ENCODE measurements at regions not wholly inside any gene's neighbourhood (a gene's known extent, or its start where the extent isn't known, plus 50 kb on each side); places are given as distances from the start of the nearest gene placed in this dataset.

DNA sequence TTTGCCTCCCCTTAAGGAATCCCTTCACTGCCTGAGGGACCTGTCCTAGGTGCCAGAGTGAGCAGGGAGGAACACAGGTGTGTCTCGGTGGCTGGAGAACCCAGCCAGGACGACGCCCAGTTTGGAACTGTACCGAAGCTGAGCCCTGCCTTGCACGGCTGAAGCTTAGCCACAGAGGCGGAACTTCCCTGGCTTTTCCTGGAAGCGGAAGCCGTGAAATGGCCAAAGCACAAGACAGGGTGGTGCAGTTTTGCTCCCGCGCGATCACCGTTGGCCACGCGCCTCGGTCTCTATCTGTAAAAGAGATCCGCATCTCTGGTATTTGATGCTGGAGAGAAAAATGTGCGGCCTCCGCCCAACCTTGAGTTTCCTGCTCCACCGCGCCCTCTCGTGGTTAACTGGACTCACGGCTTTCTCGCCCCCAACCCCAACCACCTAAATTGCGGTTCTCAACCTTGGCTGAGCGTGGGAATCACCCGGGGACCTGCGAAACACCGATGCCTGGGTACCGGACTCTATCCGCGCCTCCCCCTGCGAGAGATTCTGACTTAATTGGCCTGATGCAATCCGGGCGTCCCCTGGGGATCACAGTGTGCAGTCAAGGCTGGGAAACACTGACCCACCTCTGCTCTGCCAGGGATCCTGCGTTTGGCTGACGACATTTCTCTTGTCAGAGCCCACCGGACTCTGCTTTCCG, 70.7 kb upstream of the ABHD2 start (continued):
- TF ChIP-seq, protein P1, sequence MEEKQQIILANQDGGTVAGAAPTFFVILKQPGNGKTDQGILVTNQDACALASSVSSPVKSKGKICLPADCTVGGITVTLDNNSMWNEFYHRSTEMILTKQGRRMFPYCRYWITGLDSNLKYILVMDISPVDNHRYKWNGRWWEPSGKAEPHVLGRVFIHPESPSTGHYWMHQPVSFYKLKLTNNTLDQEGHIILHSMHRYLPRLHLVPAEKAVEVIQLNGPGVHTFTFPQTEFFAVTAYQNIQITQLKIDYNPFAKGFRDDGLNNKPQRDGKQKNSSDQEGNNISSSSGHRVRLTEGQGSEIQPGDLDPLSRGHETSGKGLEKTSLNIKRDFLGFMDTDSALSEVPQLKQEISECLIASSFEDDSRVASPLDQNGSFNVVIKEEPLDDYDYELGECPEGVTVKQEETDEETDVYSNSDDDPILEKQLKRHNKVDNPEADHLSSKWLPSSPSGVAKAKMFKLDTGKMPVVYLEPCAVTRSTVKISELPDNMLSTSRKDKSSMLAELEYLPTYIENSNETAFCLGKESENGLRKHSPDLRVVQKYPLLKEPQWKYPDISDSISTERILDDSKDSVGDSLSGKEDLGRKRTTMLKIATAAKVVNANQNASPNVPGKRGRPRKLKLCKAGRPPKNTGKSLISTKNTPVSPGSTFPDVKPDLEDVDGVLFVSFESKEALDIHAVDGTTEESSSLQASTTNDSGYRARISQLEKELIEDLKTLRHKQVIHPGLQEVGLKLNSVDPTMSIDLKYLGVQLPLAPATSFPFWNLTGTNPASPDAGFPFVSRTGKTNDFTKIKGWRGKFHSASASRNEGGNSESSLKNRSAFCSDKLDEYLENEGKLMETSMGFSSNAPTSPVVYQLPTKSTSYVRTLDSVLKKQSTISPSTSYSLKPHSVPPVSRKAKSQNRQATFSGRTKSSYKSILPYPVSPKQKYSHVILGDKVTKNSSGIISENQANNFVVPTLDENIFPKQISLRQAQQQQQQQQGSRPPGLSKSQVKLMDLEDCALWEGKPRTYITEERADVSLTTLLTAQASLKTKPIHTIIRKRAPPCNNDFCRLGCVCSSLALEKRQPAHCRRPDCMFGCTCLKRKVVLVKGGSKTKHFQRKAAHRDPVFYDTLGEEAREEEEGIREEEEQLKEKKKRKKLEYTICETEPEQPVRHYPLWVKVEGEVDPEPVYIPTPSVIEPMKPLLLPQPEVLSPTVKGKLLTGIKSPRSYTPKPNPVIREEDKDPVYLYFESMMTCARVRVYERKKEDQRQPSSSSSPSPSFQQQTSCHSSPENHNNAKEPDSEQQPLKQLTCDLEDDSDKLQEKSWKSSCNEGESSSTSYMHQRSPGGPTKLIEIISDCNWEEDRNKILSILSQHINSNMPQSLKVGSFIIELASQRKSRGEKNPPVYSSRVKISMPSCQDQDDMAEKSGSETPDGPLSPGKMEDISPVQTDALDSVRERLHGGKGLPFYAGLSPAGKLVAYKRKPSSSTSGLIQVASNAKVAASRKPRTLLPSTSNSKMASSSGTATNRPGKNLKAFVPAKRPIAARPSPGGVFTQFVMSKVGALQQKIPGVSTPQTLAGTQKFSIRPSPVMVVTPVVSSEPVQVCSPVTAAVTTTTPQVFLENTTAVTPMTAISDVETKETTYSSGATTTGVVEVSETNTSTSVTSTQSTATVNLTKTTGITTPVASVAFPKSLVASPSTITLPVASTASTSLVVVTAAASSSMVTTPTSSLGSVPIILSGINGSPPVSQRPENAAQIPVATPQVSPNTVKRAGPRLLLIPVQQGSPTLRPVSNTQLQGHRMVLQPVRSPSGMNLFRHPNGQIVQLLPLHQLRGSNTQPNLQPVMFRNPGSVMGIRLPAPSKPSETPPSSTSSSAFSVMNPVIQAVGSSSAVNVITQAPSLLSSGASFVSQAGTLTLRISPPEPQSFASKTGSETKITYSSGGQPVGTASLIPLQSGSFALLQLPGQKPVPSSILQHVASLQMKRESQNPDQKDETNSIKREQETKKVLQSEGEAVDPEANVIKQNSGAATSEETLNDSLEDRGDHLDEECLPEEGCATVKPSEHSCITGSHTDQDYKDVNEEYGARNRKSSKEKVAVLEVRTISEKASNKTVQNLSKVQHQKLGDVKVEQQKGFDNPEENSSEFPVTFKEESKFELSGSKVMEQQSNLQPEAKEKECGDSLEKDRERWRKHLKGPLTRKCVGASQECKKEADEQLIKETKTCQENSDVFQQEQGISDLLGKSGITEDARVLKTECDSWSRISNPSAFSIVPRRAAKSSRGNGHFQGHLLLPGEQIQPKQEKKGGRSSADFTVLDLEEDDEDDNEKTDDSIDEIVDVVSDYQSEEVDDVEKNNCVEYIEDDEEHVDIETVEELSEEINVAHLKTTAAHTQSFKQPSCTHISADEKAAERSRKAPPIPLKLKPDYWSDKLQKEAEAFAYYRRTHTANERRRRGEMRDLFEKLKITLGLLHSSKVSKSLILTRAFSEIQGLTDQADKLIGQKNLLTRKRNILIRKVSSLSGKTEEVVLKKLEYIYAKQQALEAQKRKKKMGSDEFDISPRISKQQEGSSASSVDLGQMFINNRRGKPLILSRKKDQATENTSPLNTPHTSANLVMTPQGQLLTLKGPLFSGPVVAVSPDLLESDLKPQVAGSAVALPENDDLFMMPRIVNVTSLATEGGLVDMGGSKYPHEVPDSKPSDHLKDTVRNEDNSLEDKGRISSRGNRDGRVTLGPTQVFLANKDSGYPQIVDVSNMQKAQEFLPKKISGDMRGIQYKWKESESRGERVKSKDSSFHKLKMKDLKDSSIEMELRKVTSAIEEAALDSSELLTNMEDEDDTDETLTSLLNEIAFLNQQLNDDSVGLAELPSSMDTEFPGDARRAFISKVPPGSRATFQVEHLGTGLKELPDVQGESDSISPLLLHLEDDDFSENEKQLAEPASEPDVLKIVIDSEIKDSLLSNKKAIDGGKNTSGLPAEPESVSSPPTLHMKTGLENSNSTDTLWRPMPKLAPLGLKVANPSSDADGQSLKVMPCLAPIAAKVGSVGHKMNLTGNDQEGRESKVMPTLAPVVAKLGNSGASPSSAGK (IDR thresholded peaks at IDR 0.05), result peak; percentile 77
- TF ChIP-seq CHD1 (IDR thresholded peaks at IDR 0.05; ENCODE audit: low read length), result no peak
- no peak for TF ChIP-seq ZNF175 (CRISPR knock-in tag; IDR thresholded peaks at IDR 0.05; ENCODE audit: low read depth)
- no peak for TF ChIP-seq ZNF174 (CRISPR knock-in tag; IDR thresholded peaks at IDR 0.05)
- TF ChIP-seq ZNF282 (CRISPR knock-in tag; IDR thresholded peaks at IDR 0.05), result no peak
- TF ChIP-seq, protein P2, sequence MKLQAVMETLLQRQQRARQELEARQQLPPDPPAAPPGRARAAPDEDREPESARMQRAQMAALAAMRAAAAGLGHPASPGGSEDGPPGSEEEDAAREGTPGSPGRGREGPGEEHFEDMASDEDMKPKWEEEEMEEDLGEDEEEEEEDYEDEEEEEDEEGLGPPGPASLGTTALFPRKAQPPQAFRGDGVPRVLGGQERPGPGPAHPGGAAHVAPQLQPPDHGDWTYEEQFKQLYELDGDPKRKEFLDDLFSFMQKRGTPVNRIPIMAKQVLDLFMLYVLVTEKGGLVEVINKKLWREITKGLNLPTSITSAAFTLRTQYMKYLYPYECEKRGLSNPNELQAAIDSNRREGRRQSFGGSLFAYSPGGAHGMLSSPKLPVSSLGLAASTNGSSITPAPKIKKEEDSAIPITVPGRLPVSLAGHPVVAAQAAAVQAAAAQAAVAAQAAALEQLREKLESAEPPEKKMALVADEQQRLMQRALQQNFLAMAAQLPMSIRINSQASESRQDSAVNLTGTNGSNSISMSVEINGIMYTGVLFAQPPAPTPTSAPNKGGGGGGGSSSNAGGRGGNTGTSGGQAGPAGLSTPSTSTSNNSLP (IDR thresholded peaks at IDR 0.05; ENCODE audit: borderline replicate concordance, low read depth, low read length), result no peak
- TF ChIP-seq, protein P3, sequence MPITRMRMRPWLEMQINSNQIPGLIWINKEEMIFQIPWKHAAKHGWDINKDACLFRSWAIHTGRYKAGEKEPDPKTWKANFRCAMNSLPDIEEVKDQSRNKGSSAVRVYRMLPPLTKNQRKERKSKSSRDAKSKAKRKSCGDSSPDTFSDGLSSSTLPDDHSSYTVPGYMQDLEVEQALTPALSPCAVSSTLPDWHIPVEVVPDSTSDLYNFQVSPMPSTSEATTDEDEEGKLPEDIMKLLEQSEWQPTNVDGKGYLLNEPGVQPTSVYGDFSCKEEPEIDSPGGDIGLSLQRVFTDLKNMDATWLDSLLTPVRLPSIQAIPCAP (CRISPR knock-in tag; IDR thresholded peaks at IDR 0.05; ENCODE audit: borderline replicate concordance), result no peak
- no peak for TF ChIP-seq FUS (optimal IDR thresholded peaks at IDR 0.05; ENCODE audit: low read depth, low read length)
- TF ChIP-seq, protein P4, sequence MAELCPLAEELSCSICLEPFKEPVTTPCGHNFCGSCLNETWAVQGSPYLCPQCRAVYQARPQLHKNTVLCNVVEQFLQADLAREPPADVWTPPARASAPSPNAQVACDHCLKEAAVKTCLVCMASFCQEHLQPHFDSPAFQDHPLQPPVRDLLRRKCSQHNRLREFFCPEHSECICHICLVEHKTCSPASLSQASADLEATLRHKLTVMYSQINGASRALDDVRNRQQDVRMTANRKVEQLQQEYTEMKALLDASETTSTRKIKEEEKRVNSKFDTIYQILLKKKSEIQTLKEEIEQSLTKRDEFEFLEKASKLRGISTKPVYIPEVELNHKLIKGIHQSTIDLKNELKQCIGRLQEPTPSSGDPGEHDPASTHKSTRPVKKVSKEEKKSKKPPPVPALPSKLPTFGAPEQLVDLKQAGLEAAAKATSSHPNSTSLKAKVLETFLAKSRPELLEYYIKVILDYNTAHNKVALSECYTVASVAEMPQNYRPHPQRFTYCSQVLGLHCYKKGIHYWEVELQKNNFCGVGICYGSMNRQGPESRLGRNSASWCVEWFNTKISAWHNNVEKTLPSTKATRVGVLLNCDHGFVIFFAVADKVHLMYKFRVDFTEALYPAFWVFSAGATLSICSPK (IDR thresholded peaks at IDR 0.05; ENCODE audit: borderline replicate concordance), result no peak
- peak in 1 of 2 experiments; percentile 95; a peak in 2 of 4 replicates for TF ChIP-seq SRF (CRISPR knock-in tag; IDR thresholded peaks at IDR 0.05)
- TF ChIP-seq XRCC4 (IDR thresholded peaks at IDR 0.05; ENCODE audit: extremely low read depth, insufficient read depth, insufficient read length), result no peak

Measured in K562 (cell line).